A204.1 (cell line): ENCODE measurements at regions not wholly inside any gene's neighbourhood (a gene's known extent, or its start where the extent isn't known, plus 50 kb on each side); places are given as distances from the start of the nearest gene placed in this dataset.

Experiments used
- FAIRE-seq: peaks from 2 replicates; lab custom pipeline; 2012; peaks lifted over from hg19 to GRCh38; lab: Jason Lieb, UNC

DNA sequence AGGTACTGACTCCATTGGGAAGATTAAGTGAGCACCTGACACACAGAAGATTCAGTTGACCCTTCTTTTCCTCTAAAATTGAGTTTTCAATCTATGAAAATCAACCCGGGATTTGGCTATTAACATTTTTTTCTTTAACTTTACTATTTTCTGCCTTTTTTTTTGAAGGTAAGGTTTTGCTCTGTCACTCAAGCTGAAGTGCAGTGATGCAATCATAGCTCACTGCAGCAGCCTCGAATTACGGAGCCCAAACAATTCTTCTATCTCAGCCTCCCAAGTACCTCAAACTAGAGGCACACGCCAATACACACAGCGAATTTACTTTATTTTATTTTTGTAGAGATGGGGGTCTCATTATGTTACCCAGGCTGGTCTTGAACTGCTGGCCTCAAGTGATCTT lies 1029.5 kb downstream of the MCTP2 start:
- no peak for FAIRE-seq

DNA sequence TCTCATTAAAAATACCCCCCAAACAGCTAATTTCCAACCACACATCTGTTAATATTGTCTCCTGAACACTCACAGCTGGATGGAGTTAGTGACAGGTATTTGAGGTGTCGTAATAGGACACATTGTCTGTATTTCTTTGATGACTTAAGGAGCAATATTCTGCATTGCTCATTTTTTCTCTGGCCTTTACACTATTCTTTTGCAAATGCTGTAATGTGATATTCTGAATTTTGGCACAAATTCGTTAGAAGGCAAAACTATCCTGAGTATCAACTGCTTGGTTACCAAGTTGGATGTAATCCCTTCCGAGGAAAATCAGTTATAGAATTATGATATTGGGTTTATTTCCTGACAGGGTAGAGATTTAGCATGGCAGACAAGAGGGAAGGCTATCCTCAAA lies 1030.2 kb downstream of the MCTP2 start:
- no peak for FAIRE-seq

DNA sequence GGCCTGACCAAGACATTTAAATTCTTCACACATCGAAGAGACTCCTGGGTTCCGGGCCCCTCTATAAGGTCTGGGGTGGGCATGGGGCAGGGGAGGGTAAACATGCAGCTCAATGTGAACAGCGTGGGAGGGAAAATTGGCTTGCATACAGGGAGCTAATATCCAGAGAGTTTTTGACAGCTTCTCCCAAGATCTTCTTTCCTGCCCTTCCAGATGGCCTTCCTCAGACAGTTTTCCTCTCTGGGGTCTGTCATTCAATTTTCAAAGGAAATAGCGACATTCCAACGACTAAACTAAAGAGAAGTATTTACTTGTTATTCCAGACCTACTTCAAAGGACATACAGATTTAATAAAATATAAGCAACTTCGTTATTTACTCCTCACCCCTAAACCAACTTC lies 1030.6 kb downstream of the MCTP2 start:
- FAIRE-seq = no peak

DNA sequence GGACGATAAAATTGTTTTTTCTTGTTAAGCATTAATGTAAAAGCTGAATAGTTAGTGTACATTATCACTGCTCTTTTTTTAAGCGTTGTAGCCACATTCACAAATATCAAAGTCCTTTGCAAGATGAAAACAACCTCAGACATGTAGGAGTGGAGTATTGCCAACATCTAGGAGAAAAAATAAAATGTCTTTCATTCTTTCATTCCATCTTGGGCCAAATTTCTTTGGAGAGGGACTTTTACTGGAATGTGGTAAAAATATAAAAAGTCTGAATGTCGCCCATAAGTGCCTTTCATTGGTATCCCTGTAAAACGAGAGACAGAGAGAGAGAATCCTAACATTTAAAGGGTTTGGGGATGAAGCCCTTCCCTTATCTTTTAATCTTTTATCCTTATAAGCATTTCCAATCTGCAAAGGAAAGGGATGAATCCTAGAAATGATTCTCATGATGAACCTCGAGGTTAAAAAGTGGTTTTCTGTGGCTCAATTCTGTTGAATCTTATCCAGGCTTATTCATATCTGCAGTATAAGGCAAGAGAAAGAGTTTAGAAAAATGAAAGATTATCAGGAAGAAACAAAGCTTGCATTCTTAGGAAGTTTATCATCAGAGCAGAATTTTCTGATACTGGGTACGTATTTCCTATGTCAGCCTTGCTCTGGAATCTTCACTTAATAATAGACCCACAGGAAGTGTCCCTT lies 1031.7 kb downstream of the MCTP2 start:
- FAIRE-seq = no peak

DNA sequence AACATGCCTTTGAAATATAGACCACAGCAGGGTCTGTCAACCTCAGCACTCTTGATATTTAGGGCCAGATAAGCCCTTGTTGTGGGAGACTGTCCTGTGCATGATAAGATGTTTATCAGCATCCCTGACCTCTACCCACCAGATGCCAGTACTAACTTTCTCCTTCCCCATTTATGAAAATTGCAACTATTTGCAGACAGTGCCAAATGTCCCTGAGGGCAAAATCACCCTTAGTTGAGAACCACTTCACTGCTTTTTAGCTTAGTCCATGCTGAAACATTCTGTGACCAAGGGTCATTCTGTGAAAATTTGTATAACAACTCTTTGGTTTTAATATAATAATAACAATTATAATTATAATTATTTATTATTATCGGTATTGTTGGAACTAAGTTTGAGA lies 1032.4 kb downstream of the MCTP2 start:
- no peak for FAIRE-seq

DNA sequence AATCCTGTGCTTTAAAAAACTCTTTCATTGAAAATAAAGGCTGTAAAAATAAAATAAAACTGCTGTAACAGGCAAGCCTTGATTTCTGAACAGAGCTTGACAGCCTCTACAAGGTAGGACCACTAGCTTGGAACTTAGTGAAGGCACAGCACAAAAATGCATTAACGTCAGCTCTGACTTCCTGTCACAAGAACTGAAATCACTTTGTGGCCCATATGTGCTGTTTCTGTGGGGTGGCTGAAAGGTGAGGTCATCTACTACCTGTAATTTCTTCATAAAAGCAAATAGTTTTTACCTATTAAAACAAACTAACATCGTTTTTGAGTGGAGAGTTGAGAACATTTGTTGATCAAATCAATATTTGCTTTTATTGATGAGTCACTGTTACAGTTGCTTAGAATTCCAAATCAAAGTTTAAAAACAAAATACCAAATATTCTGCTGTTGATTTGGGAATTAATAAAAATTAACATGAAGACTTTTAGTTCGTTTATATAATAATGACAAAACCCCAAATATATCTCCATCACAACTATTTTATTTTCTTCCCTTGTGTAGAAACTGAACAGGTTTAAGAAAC lies 1034.1 kb downstream of the MCTP2 start:
- FAIRE-seq = no peak

DNA sequence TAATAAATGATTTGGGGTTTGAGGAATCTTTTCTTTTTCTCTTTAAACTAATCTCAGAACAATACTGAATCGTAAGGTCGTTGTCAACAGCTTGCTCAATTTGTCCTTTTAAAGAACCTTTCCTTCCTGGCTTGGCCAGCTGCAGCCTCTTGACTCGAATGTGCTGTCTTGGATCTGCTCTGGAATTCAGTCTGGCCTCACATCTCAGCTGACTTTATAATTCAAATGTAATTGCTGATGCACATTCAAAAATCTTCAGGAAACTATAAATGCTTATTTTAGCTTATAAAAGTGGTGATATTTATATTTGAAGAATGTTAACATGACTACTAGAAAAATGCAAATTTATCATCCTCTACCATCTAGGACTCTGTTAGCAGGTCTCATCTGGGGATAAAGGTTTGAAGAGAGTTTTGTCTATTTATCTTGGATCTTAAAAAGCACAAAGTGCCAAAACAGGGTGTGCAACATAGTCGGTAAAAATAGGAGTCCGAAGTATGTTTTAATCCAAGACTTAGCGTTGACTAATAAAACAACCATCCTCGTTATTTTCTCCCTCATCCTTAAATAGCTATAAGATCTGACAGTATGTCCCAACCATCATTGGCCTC lies 1035.2 kb downstream of the MCTP2 start:
- no peak for FAIRE-seq

DNA sequence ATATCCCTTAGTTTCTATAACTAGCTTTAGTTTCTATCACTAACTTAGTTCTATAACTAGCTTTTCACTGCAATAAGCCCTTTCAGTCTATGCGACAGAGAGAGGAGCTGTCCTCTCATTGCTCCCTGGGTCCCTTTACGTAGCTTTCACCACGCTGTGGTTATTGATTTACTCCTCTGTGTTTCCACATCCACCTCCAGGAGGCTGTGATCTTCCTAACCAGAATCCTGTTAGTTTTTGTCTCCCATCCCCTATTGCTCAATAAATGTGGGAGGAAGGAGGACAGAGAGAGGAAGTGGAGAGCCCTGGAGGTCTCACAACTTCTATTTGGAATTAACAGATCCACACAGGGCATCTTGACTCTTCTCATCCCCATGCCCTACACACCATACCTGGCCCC lies 1036.1 kb downstream of the MCTP2 start:
- FAIRE-seq = no peak

DNA sequence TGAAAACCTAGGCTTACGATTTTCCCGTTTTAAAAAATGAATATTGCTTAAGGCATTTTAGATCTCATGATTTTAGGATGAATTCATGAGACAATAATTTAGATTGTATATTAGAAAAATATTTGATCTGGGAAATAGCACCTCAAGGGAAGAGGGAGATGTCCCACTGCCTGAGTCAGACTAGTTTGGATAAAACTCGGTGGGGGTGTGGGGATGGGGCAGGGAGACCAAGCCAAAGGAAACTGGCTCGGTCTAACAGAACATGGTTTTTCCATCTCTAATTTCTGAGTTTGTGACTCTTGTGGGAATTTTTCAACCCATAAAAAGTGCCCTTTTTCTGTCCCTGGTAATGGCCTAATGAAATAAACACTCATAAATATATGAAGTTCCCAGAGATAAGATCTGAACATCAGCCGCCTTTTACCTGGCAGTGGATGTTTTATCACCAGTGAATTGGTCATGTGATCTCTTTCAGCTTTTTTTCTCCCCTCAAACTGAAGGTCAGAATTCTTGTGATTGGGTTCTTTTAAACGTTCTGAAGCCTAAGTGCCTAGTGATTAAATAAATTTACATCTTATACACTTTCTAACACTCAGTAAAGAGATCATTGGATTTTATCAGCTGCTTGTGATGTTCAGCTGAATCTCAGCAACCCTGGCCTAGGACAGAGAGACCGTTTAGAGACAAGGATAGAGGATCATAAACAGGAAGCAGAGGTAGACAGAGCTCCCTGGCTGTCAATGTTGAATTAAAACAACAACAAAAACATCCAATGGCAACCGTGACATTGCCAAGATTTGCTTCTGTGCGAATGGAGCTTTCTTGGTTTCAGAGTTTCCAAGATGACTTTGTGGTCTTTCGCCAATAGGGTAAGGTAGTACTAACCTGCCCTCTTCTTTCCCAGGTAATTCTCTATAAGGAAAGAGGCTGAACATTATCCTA lies 1038.2 kb downstream of the MCTP2 start:
- no peak for FAIRE-seq

DNA sequence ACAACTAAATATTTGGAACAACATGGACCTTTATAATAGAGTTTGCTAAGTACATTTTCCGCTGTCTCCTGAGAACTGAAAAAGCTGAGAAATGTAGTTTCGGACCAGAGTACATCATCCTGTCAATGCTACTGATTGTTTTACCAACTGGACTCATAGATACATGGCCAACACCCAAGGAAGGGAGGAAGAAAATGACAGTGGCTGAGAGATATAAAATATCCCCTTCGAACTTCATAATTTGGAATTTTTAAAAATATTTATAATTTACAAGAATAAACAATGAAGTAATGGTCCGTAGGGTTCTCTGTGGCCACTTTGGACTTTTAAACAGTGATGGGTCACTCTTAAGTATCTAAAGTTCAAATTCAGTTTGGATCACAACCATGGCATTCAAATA lies 1042.7 kb downstream of the MCTP2 start:
- FAIRE-seq = no peak

DNA sequence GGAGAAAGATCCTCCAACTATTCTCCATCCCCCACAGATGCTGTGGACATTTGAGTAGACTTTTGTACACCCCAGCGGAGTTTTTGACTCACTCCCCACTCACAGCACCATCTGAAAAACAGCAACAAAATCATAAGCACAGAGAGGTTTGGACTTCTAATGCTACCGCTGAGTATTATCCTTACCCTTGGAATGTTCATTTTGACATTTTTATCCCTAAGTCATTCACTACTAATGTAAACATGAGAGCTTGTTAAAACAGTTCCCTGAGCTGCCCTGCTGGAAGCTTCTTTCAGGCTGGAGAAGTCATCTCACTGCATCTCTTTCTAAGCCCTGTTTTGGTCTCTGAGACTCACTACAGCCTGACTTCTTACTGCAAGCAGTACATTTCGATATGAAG lies 1045.9 kb downstream of the MCTP2 start:
- no peak for FAIRE-seq

DNA sequence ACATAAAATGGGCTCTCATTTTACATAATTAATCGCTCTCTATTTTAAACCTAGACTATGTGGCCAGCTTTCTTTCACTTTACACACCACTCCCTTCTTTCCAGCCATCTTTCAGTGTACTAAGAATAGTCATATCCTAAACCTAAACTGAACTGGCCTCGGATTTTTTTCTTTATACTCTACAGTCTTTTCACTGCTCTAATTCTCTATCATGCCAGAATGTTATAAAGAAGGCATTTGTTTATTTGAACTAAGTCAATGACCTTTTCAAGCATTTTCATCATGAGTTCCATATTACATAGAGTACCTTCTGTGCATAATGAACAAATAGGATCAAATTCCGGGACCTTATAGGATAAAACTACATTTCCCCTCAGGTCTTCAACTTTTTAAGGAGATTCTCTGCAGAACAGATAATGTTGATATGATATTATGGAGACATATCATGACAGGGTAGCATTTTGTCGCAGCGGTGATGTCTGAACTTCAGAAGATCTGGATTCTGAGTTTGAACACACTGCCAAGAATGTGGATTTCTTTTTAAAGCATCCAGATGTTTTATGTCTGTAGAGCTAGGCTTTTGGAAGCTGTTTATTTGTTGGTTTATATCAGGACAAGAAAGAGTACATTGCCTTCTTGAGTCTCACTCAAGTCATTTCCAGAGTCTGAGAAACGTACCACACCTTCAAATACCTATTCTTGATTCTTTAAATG lies 1047.3 kb downstream of the MCTP2 start:
- no peak for FAIRE-seq

DNA sequence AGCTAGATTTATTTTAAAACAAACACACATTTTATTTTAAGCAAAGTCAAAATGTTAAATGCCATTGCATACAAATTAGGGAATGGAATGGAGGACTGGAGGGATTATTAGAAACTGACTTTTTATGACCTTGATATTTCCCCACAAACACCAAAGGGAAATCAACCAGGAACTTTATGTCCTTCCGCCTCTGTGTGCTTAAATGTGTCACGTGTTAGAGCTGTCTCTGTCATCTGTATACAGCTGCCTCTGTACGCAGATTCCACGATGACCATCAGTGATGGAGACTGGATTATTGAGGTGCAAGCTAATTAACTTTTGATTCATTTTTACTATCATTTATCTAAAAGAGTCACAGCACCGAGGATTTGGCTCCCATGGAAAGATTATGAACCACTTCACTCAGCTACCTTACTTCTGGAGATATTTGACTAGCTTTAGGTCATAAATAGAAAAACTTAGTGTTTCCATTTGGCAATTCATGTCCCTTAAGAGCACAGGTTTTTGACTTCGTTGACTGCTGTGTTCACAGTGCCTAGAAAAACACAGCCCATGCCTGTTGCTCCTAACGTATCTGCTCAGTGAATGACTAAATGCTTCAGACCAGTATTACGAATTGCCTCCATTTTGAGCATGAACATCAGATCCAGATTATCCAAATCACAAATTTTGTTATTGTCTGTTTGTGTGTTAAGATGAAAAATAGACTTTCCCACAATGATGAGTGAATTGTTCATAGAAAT lies 1048.1 kb downstream of the MCTP2 start:
- FAIRE-seq = no peak

DNA sequence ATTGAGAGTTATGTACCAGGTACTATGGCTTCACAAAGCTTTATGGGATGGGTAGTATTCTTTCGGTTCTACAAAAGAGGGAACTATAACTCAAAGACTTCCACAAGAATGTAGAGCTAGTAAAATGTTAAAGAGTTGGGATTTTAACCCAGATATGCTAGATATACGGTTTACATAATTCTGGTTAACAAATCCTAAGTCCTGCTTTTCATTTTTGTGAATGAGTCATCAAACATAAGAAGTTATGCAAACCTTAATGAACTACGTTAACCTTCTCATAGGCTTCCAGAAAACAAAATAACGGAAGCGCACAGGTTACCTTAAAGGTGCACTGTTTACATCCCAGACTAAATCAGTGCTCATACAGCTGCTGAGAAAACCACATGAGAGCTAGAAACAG lies 1049.3 kb downstream of the MCTP2 start:
- FAIRE-seq = no peak

DNA sequence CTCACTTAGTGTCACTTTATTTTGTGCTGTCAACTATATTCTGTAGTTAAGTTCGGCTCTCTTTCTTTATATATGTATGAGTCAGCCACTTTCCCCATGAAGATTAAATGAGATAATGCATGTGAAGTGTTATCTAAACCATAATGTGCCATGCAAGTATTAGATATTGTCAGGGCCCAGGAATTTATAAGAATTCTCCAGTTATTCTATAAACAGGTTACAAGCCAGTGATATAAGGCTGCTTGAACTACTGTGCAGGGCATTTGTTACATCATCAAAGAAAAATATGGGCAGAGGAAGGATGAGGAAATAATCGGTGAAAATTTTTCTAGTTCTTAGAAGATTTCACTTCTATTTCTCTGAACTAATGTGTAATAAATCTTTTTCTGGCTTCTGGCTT lies 1049.0 kb upstream of the NR2F2 start:
- FAIRE-seq = no peak

DNA sequence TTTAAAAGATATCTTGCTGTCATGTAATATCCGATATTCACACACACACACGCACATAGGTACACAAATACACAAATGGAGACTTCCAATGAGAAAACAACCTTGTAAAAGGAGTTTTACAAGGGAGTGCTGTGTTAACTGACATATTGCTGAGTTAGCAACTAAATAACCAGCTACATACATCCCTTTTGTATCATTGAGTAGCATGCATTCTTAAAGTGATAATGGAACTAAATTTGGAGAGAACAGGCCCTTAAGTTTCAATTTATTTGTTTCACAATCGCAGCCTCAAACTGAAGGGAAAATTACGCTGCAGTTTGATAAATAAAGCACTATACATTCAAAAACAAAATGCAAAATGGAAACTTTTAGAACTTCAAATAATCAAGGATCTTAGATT lies 1046.0 kb upstream of the NR2F2 start:
- FAIRE-seq = no peak

DNA sequence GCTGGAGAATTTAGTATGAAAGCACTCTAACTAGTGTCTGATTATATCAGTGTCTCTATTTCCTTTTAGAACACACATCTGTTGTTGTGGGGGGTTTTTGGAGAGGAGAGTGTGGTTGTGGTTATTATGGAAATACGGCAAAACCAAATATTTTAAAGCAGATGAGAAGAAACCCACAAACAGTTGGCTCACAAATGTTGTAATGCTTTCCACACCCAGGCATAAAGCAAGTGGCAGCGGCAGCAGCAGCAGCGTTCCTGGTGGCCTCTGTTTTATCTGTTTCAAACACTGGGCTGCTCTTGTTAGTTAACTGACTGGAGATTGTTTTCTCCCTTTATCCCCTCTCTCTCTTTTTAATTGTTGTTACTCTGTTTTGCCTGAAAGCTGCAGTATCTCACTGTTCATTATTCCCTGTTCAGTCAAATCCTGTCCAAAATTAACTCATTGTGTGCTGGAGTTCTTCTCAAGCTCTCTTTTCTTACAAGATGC lies 1045.5 kb upstream of the NR2F2 start:
- no peak for FAIRE-seq

DNA sequence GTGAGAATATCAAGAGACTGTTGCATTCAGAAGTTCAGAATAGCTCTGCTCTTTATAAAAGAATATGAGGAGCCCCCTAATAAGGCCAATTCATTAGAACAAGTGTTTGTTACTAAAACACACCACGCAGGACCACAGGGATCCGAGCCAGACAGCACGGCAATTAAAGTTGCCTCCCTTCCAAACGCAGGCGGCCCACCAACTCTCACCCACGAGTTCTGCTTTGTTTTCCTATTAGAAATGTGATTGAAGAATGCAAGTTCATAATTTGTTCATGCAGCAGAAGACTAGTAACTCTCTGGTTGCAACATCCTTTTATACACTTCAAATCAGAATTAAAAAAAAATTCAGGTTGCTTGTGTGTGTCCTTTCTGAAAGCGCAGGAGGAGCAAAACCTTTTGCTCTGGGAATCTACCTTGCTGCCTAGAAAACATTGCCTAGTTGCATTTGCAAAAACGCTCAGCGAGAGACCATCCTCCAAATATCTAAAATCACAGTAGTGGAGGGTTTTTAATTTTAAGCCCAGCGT lies 1044.1 kb upstream of the NR2F2 start:
- FAIRE-seq = no peak

DNA sequence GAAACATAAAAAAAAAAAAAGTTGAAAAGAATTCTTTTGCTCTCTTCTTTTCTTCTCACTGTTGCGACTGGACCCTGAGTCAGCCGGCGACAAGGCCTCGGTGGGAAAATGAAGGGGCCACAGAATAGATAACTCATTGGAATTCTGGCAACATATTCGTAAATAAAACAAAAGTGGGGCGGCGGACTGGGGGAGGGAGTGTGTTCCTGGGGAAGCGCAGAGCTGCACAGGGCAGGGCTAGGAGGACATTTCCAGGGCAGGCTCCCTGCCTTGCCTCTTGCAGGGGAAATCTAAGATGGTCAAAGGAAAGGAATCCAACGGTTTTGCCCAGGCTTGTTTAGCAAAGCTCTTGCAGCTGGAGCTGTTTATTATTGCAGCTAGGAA lies 1042.8 kb upstream of the NR2F2 start:
- no peak for FAIRE-seq

DNA sequence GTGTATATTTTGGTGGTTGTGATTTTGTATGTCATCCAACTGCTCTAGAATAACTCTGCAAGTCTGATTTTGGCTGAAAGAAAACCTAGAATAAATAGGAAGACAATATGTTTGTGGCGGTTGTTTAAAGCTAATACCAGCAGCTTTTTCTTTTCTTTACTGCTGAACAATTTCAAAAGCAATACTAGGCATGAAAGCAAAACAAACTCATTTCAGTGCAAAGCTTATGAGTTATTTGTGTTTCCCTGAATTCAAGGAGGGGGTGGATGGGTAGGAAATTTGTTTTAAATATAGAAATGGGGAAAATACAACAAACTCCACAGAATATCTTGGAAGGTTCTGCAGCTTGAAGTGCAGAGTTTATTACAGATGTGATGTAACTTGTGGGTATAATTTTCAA lies 1041.9 kb upstream of the NR2F2 start:
- no peak for FAIRE-seq
